ENCODE measurements at regions not wholly inside any gene's neighbourhood (a gene's known extent, or its start where the extent isn't known, plus 50 kb on each side); places are given as distances from the start of the nearest gene placed in this dataset.

- DNase-seq: no peak
- no peak for TF ChIP-seq IRF3 (IDR thresholded peaks at IDR 0.05; ENCODE audit: low read depth, low read length)
- TF ChIP-seq FOXJ3 (CRISPR knock-in tag; IDR thresholded peaks at IDR 0.05): no peak
- no peak for TF ChIP-seq FOSL2 (IDR thresholded peaks at IDR 0.05; ENCODE audit: borderline replicate concordance, low read depth)
- TF ChIP-seq NRF1 (IDR thresholded peaks at IDR 0.05; ENCODE audit: low read depth, low read length): no peak
- TF ChIP-seq TCF12 (IDR thresholded peaks at IDR 0.05): no peak
- TF ChIP-seq, protein P1, sequence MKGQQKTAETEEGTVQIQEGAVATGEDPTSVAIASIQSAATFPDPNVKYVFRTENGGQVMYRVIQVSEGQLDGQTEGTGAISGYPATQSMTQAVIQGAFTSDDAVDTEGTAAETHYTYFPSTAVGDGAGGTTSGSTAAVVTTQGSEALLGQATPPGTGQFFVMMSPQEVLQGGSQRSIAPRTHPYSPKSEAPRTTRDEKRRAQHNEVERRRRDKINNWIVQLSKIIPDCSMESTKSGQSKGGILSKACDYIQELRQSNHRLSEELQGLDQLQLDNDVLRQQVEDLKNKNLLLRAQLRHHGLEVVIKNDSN (IDR thresholded peaks at IDR 0.05; ENCODE audit: borderline replicate concordance, low read depth): no peak
- TF ChIP-seq RXRA (IDR thresholded peaks at IDR 0.05; ENCODE audit: borderline replicate concordance, low read depth): no peak
- no peak for TF ChIP-seq GABPA (IDR thresholded peaks at IDR 0.05; ENCODE audit: low read depth)
- TF ChIP-seq RFX5 (IDR thresholded peaks at IDR 0.05; ENCODE audit: low read length): no peak
- TF ChIP-seq JUND (IDR thresholded peaks at IDR 0.05): no peak
- TF ChIP-seq EZH2phosphoT487 (IDR thresholded peaks at IDR 0.05; ENCODE audit: borderline replicate concordance, low read depth): no peak
- no peak for TF ChIP-seq MEF2A (IDR thresholded peaks at IDR 0.05; ENCODE audit: borderline replicate concordance, low read depth)
- no peak for TF ChIP-seq CTCF (IDR thresholded peaks at IDR 0.05)
- no peak for TF ChIP-seq CHD2 (IDR thresholded peaks at IDR 0.05; ENCODE audit: low read length, partially characterized antibody)
- TF ChIP-seq EP300 (IDR thresholded peaks at IDR 0.05; ENCODE audit: borderline replicate concordance in 1 of 2, low read depth in 1 of 2, low read length in 1 of 2): no peak
- no peak for TF ChIP-seq GATA2 (CRISPR knock-in tag; IDR thresholded peaks at IDR 0.05)
- TF ChIP-seq PBX3 (IDR thresholded peaks at IDR 0.05): no peak
- TF ChIP-seq RAD21 (IDR thresholded peaks at IDR 0.05; ENCODE audit: low read length): no peak
- TF ChIP-seq RCOR1 (IDR thresholded peaks at IDR 0.05; ENCODE audit: low read length): no peak
- no peak overlapping the region for H3K4me2 ChIP-seq
- no peak overlapping the region for H3K4me3 ChIP-seq (ENCODE audit: low read depth in 2 of 2, low read length in 1 of 2)
- no peak overlapping the region for H2AFZ ChIP-seq (ENCODE audit: low read depth)
- no peaks in the 10 kb centered on the region for H3F3A ChIP-seq (replicated peaks; ENCODE audit: insufficient read depth)
- no peak overlapping the region for H3K27ac ChIP-seq (ENCODE audit: low read depth in 2 of 2, low read length in 1 of 2)
- ChIA-PET CTCF (no interaction called here), POLR2A (no interaction called here)
- peaks cover 0 to 2% of the 10 kb centered on the region in 2 experiments; a peak in 1 of 4 replicates for H3K4me1 ChIP-seq (ENCODE audit: control insufficient read depth in 1 of 2, insufficient read depth in 2 of 2, low read depth in 1 of 2, low read length in 1 of 2)
- no peaks in the 10 kb centered on the region for H4K20me1 ChIP-seq (ENCODE audit: insufficient read depth)
- H3K36me3 ChIP-seq (replicated peaks in 1 of 2; ENCODE audit: control insufficient read depth in 1 of 2, insufficient read depth in 2 of 2, low read length in 1 of 2): no peaks in the 10 kb centered on the region
- H3K9ac ChIP-seq: no peak overlapping the region
- 82% methylated on average over 2 of the region's 2 CpGs for WGBS (ENCODE audit: low lambda C conversion rate)
- no peaks in the 10 kb centered on the region for H3K79me2 ChIP-seq (ENCODE audit: insufficient read depth)
- H3K27me3 ChIP-seq (ENCODE audit: insufficient read depth): no peaks in the 10 kb centered on the region
- no peaks in the 10 kb centered on the region for H3K9me2 ChIP-seq
- H3K9me3 ChIP-seq: no peaks in the 10 kb centered on the region
Observed at GRCh38 chr11:91700854-91701253, 523.8 kb upstream of the FAT3 start.

Measured in SK-N-SH (cell line).